BJ (cell line): ENCODE measurements at regions not wholly inside any gene's neighbourhood (a gene's known extent, or its start where the extent isn't known, plus 50 kb on each side); places are given as distances from the start of the nearest gene placed in this dataset.

Experiments used
- CTCF ChIA-PET: fragments of 350-600 bp; formaldehyde crosslinking; extraction: SDS; loops from one replicate; lab custom pipeline; 2021; ENCODE audit warnings: antibody characterized with exemption, inconsistent platforms; lab: Yijun Ruan, JAX
- POLR2A ChIA-PET: fragments of 300-600 bp; sonication (Branson Sonifier 250); formaldehyde crosslinking; extraction: SDS; loops from one replicate; lab custom pipeline; 2021; ENCODE audit warnings: antibody characterized with exemption; lab: Charles Lee
- DNase-seq: peaks from one replicate; pipeline ENCODE4 v3.0.0-alpha.2; 2011; ENCODE audit warnings: low read depth
- H3K27me3 ChIP-seq: 2 replicates; pipeline ENCODE4 v1.6.0; 2011; ENCODE audit warnings: low read length; ENCODE audit not compliant: control insufficient read depth, insufficient read depth
- H3K36me3 ChIP-seq: 2 replicates; pipeline ENCODE4 v1.5.1; 2011; ENCODE audit warnings: low read length; ENCODE audit not compliant: control insufficient read depth, insufficient read depth
- H3K4me3 ChIP-seq: 2 replicates; pipeline ENCODE4 v1.5.1; 2011; ENCODE audit warnings: low read depth, mild to moderate bottlenecking, control low read depth, low read length
- TF ChIP-seq, protein P1 (sequence below): IDR thresholded peaks from 2 replicates; pipeline ENCODE4 v1.5.1; 2011; ENCODE audit warnings: low read depth, mild to moderate bottlenecking, control low read depth, inconsistent platforms, low read length, moderate library complexity; ENCODE audit not compliant: insufficient read depth

DNA sequence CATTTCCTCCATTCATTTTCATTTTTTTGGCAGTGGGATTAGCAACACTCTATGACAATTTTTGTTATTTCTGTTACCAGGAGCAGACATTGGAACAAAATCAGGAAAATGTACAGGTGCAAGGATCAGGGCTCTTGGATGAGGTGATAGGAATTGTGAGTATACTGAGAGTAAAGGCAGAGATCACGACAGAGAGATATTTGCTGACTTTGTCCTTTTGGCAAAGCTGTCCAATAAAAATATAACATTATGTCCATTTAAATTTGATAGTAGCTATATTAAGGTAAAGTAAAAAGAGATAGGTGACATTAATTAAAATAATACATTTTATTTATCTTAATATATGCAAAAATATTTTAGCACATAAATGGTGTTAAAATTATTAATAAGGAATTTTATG lies 373.1 kb upstream of the GNPDA2 start:
- ChIA-PET CTCF (no interaction called here), POLR2A (no interaction called here)
- TF ChIP-seq, protein P1, sequence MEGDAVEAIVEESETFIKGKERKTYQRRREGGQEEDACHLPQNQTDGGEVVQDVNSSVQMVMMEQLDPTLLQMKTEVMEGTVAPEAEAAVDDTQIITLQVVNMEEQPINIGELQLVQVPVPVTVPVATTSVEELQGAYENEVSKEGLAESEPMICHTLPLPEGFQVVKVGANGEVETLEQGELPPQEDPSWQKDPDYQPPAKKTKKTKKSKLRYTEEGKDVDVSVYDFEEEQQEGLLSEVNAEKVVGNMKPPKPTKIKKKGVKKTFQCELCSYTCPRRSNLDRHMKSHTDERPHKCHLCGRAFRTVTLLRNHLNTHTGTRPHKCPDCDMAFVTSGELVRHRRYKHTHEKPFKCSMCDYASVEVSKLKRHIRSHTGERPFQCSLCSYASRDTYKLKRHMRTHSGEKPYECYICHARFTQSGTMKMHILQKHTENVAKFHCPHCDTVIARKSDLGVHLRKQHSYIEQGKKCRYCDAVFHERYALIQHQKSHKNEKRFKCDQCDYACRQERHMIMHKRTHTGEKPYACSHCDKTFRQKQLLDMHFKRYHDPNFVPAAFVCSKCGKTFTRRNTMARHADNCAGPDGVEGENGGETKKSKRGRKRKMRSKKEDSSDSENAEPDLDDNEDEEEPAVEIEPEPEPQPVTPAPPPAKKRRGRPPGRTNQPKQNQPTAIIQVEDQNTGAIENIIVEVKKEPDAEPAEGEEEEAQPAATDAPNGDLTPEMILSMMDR: no peak
- H3K4me3 ChIP-seq: no peak overlapping the region
- H3K36me3 ChIP-seq: no peaks in the 10 kb centered on the region
- no peak for DNase-seq
- H3K27me3 ChIP-seq: no peaks in the 10 kb centered on the region

DNA sequence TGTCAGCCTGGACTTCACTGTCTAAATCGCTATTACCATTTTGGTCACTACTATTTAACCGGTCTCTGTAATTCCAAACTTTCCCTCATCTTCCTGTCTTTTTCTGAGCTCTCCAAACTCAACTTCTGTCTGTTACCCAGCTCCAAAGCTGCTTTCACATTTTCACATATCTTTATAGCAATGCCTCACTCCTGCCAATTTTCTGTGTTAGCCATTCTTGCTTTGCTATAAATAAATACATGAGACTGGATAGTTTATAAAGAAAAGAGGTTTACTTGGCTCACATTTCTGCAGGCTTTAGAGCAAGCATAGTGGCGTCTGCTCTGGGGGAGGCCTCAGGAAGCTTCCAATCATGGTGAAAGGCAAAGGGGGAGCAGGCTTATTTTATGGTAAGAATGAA lies 368.3 kb upstream of the GNPDA2 start:
- POLR2A ChIA-PET: no interaction called here
- no peak overlapping the region for H3K4me3 ChIP-seq
- no peaks in the 10 kb centered on the region for H3K27me3 ChIP-seq
- TF ChIP-seq, protein P1: no peak
- no peak for DNase-seq
- no peaks in the 10 kb centered on the region for H3K36me3 ChIP-seq
- CTCF ChIA-PET: no interaction called here

DNA sequence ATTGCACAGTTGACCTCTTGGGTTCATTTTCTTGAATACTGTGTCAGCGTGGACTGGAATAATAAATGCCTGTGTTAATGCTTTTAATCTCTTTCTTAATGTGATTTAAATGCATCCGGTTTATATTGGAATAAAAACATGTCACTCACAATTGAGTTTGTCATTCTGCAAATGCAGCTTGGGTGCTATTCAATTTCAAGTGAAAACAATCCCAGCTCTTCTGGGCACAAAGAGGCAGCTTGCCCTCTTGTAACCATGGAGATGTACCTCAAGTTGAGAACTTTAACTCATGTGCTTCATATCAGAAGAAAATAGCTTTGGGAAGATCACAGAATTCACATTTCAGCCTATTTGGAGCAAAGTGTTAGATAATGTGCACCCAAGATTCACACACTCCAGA lies 355.7 kb upstream of the GNPDA2 start:
- Histone ChIP-seq H3K4me3 (no peak overlapping the region), H3K36me3 (no peaks in the 10 kb centered on the region), H3K27me3 (no peaks in the 10 kb centered on the region)
- no peak for DNase-seq
- TF ChIP-seq, protein P1: no peak
- CTCF ChIA-PET: no interaction called here
- POLR2A ChIA-PET: no interaction called here

DNA sequence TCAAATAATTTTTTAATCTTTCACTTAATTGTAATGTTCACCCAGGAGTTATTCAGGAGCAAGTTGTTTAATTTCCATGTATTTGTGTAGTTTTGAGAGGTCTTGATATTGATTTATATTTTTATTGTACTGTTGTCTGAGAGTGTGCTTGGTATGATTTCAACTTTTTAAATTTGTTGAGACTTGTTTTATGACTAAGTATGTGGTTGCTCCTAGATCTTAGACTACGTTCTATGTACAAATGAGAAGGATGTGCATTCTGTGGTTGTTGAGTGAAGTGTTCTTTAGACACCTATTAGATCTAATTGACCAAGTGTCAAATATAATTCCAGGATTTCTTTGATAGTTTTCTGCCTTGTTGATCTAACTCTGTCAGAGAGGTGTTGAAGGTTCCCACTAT lies 353.3 kb upstream of the GNPDA2 start:
- Histone ChIP-seq H3K36me3 (no peaks in the 10 kb centered on the region), H3K4me3 (no peak overlapping the region), H3K27me3 (no peaks in the 10 kb centered on the region)
- TF ChIP-seq, protein P1: no peak
- no peak for DNase-seq
- POLR2A ChIA-PET: no interaction called here
- CTCF ChIA-PET: no interaction called here

DNA sequence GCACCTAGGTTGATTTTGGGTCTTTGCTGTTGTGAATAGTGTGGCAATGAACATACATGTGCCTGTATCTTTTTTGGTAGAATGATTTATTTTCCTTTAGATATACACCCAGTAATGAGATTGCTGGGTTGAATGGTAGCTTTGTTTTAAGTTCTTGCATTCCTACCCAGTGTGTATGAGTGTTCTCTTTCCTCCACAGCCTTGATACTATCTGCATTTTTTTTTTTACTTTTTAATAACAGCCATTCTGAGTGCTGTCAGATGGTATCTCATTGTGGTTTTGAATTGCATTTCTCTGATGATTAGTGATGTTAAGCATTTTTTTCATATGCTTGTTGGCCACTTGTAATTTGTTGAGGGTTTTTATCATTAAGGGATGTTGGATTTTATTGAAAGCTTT lies 351.8 kb upstream of the GNPDA2 start:
- H3K36me3 ChIP-seq: no peaks in the 10 kb centered on the region
- H3K4me3 ChIP-seq: no peak overlapping the region
- DNase-seq: no peak
- H3K27me3 ChIP-seq: no peaks in the 10 kb centered on the region
- TF ChIP-seq, protein P1: no peak
- ChIA-PET POLR2A (no interaction called here), CTCF (no interaction called here)
